ENCODE measurements at regions not wholly inside any gene's neighbourhood (a gene's known extent, or its start where the extent isn't known, plus 50 kb on each side); places are given as distances from the start of the nearest gene placed in this dataset.

DNA sequence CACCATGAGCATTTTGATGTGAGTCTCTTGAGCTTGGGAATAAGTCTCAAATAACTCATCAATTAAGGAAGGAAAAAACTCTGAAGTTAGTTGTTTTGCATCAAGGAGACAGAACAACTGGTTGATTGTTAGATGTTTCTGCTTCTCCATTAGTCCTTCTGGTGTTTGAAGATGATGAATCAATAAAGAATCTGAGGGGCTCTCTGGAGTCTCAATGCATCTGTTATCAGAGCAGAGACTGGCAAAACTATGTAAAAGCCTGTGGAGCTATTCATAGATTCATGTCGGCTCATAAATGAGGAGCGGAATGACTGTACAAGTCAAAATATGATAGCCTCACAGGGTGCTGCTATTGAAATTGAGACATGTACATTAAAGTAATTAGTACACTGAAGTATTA, 73.3 kb upstream of the ZC3H11B start:
- TF ChIP-seq ZNF274 (IDR thresholded peaks at IDR 0.05; ENCODE audit: low read depth, low read length) (no peak), YY1 (IDR thresholded peaks at IDR 0.05; ENCODE audit: insufficient read depth, insufficient read length) (no peak), SUZ12 (IDR thresholded peaks at IDR 0.05; ENCODE audit: extremely low read depth, insufficient read depth, insufficient read length) (no peak)
